Tibial nerve (tissue), 4 donors: ENCODE measurements at regions not wholly inside any gene's neighbourhood (a gene's known extent, or its start where the extent isn't known, plus 50 kb on each side); places are given as distances from the start of the nearest gene placed in this dataset.

Experiments
- DNase-seq, 2 donors: peaks; one replicate each; pipeline ENCODE4 v3.0.0-alpha.2; 2019; ENCODE audit warnings: low spot score in 2 of 2
- H3K27ac ChIP-seq, 4 donors: fragments of 200-600 bp; sonication (generic) in 3 of 4; one replicate each; pipeline ENCODE4 v1.5.1; 2017 to 2019; ENCODE audit warnings: mild to moderate bottlenecking in 1 of 4
- H3K27me3 ChIP-seq, 2 donors: fragments of 200-600 bp; sonication (generic) in 1 of 2; one replicate each; pipeline versions ENCODE4 v1.5.1 to v1.6.0; 2017 to 2019
- H3K36me3 ChIP-seq, 3 donors: fragments of 200-600 bp; sonication (generic); one replicate each; pipeline ENCODE4 v1.5.1; 2018 to 2019
- H3K4me1 ChIP-seq, 4 donors: fragments of 200-600 bp; sonication (generic) in 3 of 4; one replicate each; pipeline ENCODE4 v1.5.1; 2017 to 2019
- H3K4me3 ChIP-seq, 4 donors: fragments of 200-600 bp; sonication (generic) in 3 of 4; one replicate each; pipeline ENCODE4 v1.5.1; 2017 to 2019; ENCODE audit warnings: mild to moderate bottlenecking in 1 of 4, moderate library complexity in 1 of 4
- H3K9me3 ChIP-seq, 4 donors: fragments of 200-600 bp; sonication (generic) in 3 of 4; one replicate each; pipeline ENCODE4 v1.5.1; 2017 to 2019
- CTCF ChIP-seq, 5 experiments: fragments of 200-600 bp in 3 of 5; fragments of 450-650 bp in 2 of 5; sonication (generic) in 3 of 5; IDR thresholded peaks; one replicate each; pipeline ENCODE4 v1.5.1; 2016 to 2019; ENCODE audit warnings: antibody characterized with exemption in 5 of 5, mild to moderate bottlenecking in 3 of 5, moderate library complexity in 2 of 5
- EP300 ChIP-seq, 2 donors: sonication (generic); formaldehyde crosslinking; IDR thresholded peaks; one replicate each; pipeline ENCODE4 v1.6.1; 2017; ENCODE audit warnings: antibody characterized with exemption in 2 of 2, mild to moderate bottlenecking in 1 of 2
- POLR2A ChIP-seq, 2 donors: fragments of 450-650 bp; IDR thresholded peaks; one replicate each; pipeline ENCODE4 v1.6.1; 2017; ENCODE audit warnings: antibody characterized with exemption in 2 of 2, mild to moderate bottlenecking in 2 of 2, moderate library complexity in 2 of 2
- WGBS, 2 donors: methylation state at CpG; one replicate each; pipeline ENCODE4 v1.1.5; 2018; 5-methylcytosine and 5-hydroxymethylcytosine counted together

- WGBS, 2 donors: 62 to 70% methylated on average over 4 of the region's 4 CpGs
- no peaks in the 10 kb centered on the region for H3K4me1 ChIP-seq
- no peak for TF ChIP-seq CTCF (IDR thresholded peaks at IDR 0.05)
- H3K36me3 ChIP-seq: no peaks in the 10 kb centered on the region
- H3K27me3 ChIP-seq: no peaks in the 10 kb centered on the region
- DNase-seq: no peak
- H3K27ac ChIP-seq: no peak overlapping the region
- no peaks in the 10 kb centered on the region for H3K9me3 ChIP-seq
- no peak overlapping the region for H3K4me3 ChIP-seq
Observed at GRCh38 chr16:7185689-7186088, 147.0 kb upstream of the RBFOX1 start.

GRCh38 chr16:7185165-7185564 lies 147.5 kb upstream of the RBFOX1 start:
- WGBS, 2 donors: 61 to 65% methylated on average over 3 of the region's 3 CpGs
- H3K9me3 ChIP-seq: no peaks in the 10 kb centered on the region
- no peaks in the 10 kb centered on the region for H3K4me1 ChIP-seq
- H3K27me3 ChIP-seq: no peaks in the 10 kb centered on the region
- DNase-seq: no peak
- H3K27ac ChIP-seq: no peak overlapping the region
- no peaks in the 10 kb centered on the region for H3K36me3 ChIP-seq
- TF ChIP-seq CTCF (IDR thresholded peaks at IDR 0.05) (no peak), POLR2A (IDR thresholded peaks at IDR 0.05) (no peak), EP300 (IDR thresholded peaks at IDR 0.05) (no peak)
- no peak overlapping the region for H3K4me3 ChIP-seq

- Histone ChIP-seq H3K36me3 (no peaks in the 10 kb centered on the region), H3K4me1 (no peaks in the 10 kb centered on the region), H3K9me3 (no peaks in the 10 kb centered on the region), H3K4me3 (no peak overlapping the region), H3K27me3 (no peaks in the 10 kb centered on the region), H3K27ac (no peak overlapping the region)
- TF ChIP-seq CTCF (IDR thresholded peaks at IDR 0.05): no peak
- no peak for TF ChIP-seq EP300 (IDR thresholded peaks at IDR 0.05)
- no peak for TF ChIP-seq POLR2A (IDR thresholded peaks at IDR 0.05)
- WGBS, 2 donors: 73 to 92% methylated on average over 3 of the region's 3 CpGs
- DNase-seq: no peak
Observed at GRCh38 chr16:7183768-7184167, 148.9 kb upstream of the RBFOX1 start.

- DNase-seq: no peak
- H3K4me1 ChIP-seq: no peaks in the 10 kb centered on the region
- H3K9me3 ChIP-seq: peaks cover 0 to 5% (median 0%) of the 10 kb centered on the region in 4 donors
- no peaks in the 10 kb centered on the region for H3K36me3 ChIP-seq
- no peak overlapping the region for H3K27ac ChIP-seq
- TF ChIP-seq CTCF (IDR thresholded peaks at IDR 0.05) (no peak), POLR2A (IDR thresholded peaks at IDR 0.05) (no peak), EP300 (IDR thresholded peaks at IDR 0.05) (no peak)
- H3K27me3 ChIP-seq: no peaks in the 10 kb centered on the region
- H3K4me3 ChIP-seq: no peak overlapping the region
- WGBS, 2 donors: 29 to 51% methylated on average over 3 of the region's 3 CpGs
Observed at GRCh38 chr16:7182510-7183109, 150.0 kb upstream of the RBFOX1 start.

GRCh38 chr16:7177875-7178274 lies 154.8 kb upstream of the RBFOX1 start:
- Histone ChIP-seq H3K27me3 (no peaks in the 10 kb centered on the region), H3K27ac (no peak overlapping the region), H3K4me3 (no peak overlapping the region), H3K36me3 (no peaks in the 10 kb centered on the region), H3K9me3 (peaks cover 0 to 14% (median 0%) of the 10 kb centered on the region in 4 donors), H3K4me1 (no peaks in the 10 kb centered on the region)
- TF ChIP-seq CTCF (IDR thresholded peaks at IDR 0.05) (no peak), POLR2A (IDR thresholded peaks at IDR 0.05) (no peak), EP300 (IDR thresholded peaks at IDR 0.05) (no peak)
- no peak for DNase-seq
- WGBS, 2 donors: 85 to 93% methylated on average over 2 of the region's 2 CpGs
